ENCODE measurements at regions not wholly inside any gene's neighbourhood (a gene's known extent, or its start where the extent isn't known, plus 50 kb on each side); places are given as distances from the start of the nearest gene placed in this dataset.

- TF ChIP-seq, protein P1, sequence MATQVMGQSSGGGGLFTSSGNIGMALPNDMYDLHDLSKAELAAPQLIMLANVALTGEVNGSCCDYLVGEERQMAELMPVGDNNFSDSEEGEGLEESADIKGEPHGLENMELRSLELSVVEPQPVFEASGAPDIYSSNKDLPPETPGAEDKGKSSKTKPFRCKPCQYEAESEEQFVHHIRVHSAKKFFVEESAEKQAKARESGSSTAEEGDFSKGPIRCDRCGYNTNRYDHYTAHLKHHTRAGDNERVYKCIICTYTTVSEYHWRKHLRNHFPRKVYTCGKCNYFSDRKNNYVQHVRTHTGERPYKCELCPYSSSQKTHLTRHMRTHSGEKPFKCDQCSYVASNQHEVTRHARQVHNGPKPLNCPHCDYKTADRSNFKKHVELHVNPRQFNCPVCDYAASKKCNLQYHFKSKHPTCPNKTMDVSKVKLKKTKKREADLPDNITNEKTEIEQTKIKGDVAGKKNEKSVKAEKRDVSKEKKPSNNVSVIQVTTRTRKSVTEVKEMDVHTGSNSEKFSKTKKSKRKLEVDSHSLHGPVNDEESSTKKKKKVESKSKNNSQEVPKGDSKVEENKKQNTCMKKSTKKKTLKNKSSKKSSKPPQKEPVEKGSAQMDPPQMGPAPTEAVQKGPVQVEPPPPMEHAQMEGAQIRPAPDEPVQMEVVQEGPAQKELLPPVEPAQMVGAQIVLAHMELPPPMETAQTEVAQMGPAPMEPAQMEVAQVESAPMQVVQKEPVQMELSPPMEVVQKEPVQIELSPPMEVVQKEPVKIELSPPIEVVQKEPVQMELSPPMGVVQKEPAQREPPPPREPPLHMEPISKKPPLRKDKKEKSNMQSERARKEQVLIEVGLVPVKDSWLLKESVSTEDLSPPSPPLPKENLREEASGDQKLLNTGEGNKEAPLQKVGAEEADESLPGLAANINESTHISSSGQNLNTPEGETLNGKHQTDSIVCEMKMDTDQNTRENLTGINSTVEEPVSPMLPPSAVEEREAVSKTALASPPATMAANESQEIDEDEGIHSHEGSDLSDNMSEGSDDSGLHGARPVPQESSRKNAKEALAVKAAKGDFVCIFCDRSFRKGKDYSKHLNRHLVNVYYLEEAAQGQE (IDR thresholded peaks at IDR 0.05; ENCODE audit: low read depth), result no peak
- TF ChIP-seq CEBPB (IDR thresholded peaks at IDR 0.05; ENCODE audit: low read depth) (no peak), POLR2A (IDR thresholded peaks at IDR 0.05; ENCODE audit: borderline replicate concordance, extremely low read depth, insufficient read depth, insufficient read length) (no peak), RAD21 (IDR thresholded peaks at IDR 0.05; ENCODE audit: low read depth) (no peak), ELF1 (IDR thresholded peaks at IDR 0.05; ENCODE audit: borderline replicate concordance, low read depth) (no peak), CTCF (IDR thresholded peaks at IDR 0.05 in 2 of 3, conservative IDR thresholded peaks at IDR 0.05 in 1 of 3; ENCODE audit: borderline replicate concordance in 1 of 3, insufficient read depth in 1 of 3, low read depth in 2 of 3, low read length in 2 of 3) (no peak)
These were observed 1796.9 kb downstream of the NCAM2 start (continued) for GRCh38 chr21:22795091-22795490.

GRCh38 chr21:22795644-22796043, 1797.4 kb downstream of the NCAM2 start:
- Histone ChIP-seq H3K9me3 (ENCODE audit: control insufficient read depth in 1 of 2, insufficient read depth in 1 of 2, low read depth in 1 of 2, low read length in 2 of 2) (peaks cover 0 to 13% of the 10 kb centered on the region in 2 experiments; a peak in 2 of 4 replicates), H3K79me2 (ENCODE audit: insufficient read depth, low read length) (no peaks in the 10 kb centered on the region), H3K9me2 (ENCODE audit: insufficient read depth) (no peaks in the 10 kb centered on the region), H3K4me3 (replicated peaks in 1 of 2; ENCODE audit: low read depth in 1 of 2, low read length in 2 of 2) (no peak overlapping the region), H3K36me3 (ENCODE audit: control insufficient read depth in 1 of 2, insufficient read depth in 2 of 2, low read length in 2 of 2) (no peaks in the 10 kb centered on the region), H3K4me2 (ENCODE audit: low read length) (no peak overlapping the region), H3K4me1 (ENCODE audit: control insufficient read depth in 1 of 2, insufficient read depth in 2 of 2, low read length in 2 of 2) (no peaks in the 10 kb centered on the region), H3K27me3 (ENCODE audit: insufficient read depth, low read length) (no peaks in the 10 kb centered on the region), H4K20me1 (ENCODE audit: insufficient read depth) (no peaks in the 10 kb centered on the region), H2AFZ (ENCODE audit: low read depth, low read length, poor library complexity, severe bottlenecking) (no peak overlapping the region), H3K27ac (ENCODE audit: low read depth, low read length) (no peak overlapping the region), H3K9ac (ENCODE audit: low read length) (no peak overlapping the region)
- TF ChIP-seq CTCF (IDR thresholded peaks at IDR 0.05 in 2 of 3, conservative IDR thresholded peaks at IDR 0.05 in 1 of 3; ENCODE audit: borderline replicate concordance in 1 of 3, insufficient read depth in 1 of 3, low read depth in 2 of 3, low read length in 2 of 3), result no peak
- TF ChIP-seq RAD21 (IDR thresholded peaks at IDR 0.05; ENCODE audit: low read depth), result no peak
- TF ChIP-seq ZFX (IDR thresholded peaks at IDR 0.05), result no peak
- no peak for TF ChIP-seq JUND (IDR thresholded peaks at IDR 0.05)
- no peak for TF ChIP-seq MAX (IDR thresholded peaks at IDR 0.05)
- no peak for TF ChIP-seq YY1 (IDR thresholded peaks at IDR 0.05; ENCODE audit: extremely low read depth, insufficient replicate concordance, low read depth, low read length)
- no peak for TF ChIP-seq EZH2 (IDR thresholded peaks at IDR 0.05)
- TF ChIP-seq EGR1 (IDR thresholded peaks at IDR 0.05; ENCODE audit: low read depth), result no peak
- TF ChIP-seq, protein P2, sequence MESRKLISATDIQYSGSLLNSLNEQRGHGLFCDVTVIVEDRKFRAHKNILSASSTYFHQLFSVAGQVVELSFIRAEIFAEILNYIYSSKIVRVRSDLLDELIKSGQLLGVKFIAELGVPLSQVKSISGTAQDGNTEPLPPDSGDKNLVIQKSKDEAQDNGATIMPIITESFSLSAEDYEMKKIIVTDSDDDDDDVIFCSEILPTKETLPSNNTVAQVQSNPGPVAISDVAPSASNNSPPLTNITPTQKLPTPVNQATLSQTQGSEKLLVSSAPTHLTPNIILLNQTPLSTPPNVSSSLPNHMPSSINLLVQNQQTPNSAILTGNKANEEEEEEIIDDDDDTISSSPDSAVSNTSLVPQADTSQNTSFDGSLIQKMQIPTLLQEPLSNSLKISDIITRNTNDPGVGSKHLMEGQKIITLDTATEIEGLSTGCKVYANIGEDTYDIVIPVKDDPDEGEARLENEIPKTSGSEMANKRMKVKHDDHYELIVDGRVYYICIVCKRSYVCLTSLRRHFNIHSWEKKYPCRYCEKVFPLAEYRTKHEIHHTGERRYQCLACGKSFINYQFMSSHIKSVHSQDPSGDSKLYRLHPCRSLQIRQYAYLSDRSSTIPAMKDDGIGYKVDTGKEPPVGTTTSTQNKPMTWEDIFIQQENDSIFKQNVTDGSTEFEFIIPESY (IDR thresholded peaks at IDR 0.05; ENCODE audit: extremely low read depth, insufficient replicate concordance, low read length), result no peak
- TF ChIP-seq SP1 (IDR thresholded peaks at IDR 0.05; ENCODE audit: low read depth), result no peak
- no peak for TF ChIP-seq SIN3A (IDR thresholded peaks at IDR 0.05; ENCODE audit: low read depth)
- TF ChIP-seq CEBPB (IDR thresholded peaks at IDR 0.05; ENCODE audit: low read depth), result no peak
- DNase-seq (ENCODE audit: low read depth, low spot score) (no peak), ATAC-seq (no peak)
- ChIA-PET CTCF (no interaction called here), POLR2A (no interaction called here), RAD21 (ENCODE audit: low non-redundant PET in 1 of 2, low total read pairs in 2 of 2, uncharacterized antibody in 2 of 2, unreplicated experiment in 2 of 2) (no interaction called here)
- BruUV-seq (replicated peaks), result no TSS peak
- intact Hi-C loops (cut with micrococcal nuclease), result no loop called here

Measured in HCT116 (cell line).